ENCODE measurements at regions not wholly inside any gene's neighbourhood (a gene's known extent, or its start where the extent isn't known, plus 50 kb on each side); places are given as distances from the start of the nearest gene placed in this dataset.
"Not testable (repeated sequence)": the region's sequence is repeated elsewhere in the genome, so short reads cannot be mapped to it uniquely, and the experiment has no call there.

DNA sequence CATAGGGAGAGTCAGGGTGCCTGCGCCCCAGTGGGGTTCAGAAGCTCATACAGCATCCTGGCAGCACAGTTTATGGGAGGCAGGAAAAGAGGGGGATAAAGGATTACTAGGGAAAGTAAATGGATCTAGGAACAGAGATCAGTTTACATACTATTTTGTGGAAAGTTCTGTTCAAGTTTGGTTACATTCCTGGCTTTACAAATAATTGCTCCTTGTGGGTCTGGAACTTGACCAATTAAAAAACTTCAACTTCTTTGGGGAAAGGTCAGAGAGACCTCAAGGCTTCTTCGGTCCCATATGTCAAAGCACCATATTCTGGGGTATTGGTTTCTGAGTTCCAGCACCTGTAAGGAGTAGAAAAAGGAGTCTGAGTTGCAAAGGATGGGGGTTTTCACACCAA, 64.1 kb downstream of the ZDHHC19 start:
- no peak for DNase-seq (ENCODE audit: insufficient read length, low spot score)
- FAIRE-seq = no peak

DNA sequence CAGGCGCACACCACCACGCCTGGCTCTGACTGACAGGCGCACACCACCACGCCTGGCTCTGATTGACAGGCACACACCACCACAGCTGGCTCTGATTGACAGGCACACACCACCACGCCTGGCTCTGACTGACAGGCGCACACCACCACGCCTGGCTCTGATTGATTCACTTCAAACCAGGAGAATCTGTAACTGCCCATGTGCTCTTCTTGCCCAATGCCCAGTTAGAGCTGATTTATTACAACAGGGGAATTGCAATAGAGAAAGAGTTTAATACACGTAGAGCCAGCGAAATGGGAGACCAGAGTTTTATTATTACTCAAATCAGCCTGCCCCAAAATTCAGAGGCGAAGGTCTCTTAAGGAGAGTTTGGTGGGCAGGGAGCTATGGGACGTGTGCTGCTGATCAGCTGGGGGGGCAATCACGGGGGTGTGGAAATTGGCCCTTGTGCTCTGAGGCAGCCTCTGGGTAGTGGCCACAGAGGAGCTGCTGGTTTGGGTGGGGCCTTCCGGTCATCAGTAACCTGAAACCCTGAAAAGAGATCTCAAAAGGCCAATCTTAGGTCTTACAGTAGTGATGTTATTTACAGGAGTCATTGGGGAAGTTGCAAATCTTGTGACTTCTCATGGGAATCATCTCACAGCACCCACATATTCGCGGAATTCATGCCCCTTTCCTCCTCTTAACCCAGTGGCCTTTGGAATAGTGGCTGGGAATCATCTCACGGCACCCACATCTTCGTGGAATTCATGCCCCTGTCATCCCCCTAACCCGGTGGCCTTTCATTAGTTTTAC, 63.8 kb upstream of the TFRC start:
- FAIRE-seq = no peak

GRCh38 chr3:196144383-196145105, 62.7 kb upstream of the TFRC start:
- DNase-seq (ENCODE audit: insufficient read length, low spot score) (no peak), FAIRE-seq (no peak)

More for the DNA sequence above, 63.8 kb upstream of the TFRC start:
- no peak for DNase-seq (ENCODE audit: insufficient read length, low spot score)

- DNase-seq (ENCODE audit: insufficient read length, low spot score) = no peak
- FAIRE-seq = no peak
Observed at GRCh38 chr3:196143708-196144382, 62.0 kb upstream of the TFRC start.

- FAIRE-seq (no peak), DNase-seq (ENCODE audit: insufficient read length, low spot score) (no peak)
Observed at GRCh38 chr3:196142202-196142956, 60.5 kb upstream of the TFRC start.

DNA sequence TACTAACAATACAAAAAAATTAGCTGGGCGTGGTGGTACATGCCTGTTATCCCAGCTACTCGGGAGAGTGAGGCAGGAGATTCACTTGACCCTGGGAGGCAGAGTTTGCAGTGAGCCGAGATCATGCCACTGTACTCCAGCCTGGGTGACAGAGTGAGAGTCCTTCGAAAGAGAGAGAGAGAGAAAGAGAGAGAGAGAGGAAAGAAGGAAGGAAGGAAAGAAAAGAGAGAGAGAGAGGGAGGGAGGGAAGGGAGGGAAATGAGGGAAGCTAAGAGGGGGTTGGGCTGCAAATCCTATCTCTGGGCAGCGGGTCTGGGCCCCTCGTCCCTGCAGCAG, 59.9 kb upstream of the TFRC start:
- FAIRE-seq (no peak), DNase-seq (ENCODE audit: insufficient read length, low spot score) (no peak)

DNA sequence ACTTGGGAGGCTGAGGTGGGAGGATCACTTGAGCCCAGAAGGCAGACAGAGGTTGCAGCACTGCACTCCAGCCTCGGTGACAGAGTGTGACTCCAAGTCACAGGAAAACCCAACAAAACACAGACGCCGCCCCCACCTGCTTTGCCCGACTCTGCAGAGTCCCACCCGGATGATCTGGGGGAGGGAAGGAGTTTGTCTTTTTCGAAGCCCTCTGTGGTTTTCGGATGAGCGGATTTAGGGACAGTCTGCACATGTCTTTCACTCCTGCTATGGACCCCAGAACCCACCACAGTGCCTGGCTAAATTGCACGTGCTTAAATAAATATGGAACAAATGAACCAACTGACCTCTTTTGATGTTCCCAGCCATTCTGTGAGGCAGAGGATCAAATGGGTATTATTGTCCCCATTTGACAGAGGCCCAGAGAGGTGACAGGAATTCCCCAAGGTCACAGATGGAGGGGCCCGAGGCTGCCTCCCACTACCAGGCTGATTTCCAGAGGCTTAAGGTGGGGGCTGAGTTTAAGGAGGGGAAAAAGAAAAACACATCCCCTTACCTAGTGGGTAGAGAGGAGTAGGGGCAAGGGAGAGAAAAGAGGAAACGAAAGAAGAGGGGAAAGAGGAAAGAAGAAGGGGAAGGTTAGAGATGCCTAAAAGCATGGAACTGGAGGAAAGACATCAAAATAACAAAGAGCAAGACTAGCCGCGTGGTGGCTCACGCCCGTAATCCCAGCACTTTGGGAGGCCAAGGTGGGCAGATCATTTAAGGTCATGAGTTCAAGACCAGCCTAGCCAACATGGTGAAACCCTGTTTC, 59.4 kb upstream of the TFRC start:
- DNase-seq (ENCODE audit: insufficient read length, low spot score) = no peak

GRCh38 chr3:196140224-196140623, 58.3 kb upstream of the TFRC start:
- FAIRE-seq (no peak), DNase-seq (ENCODE audit: insufficient read length, low spot score) (no peak)

More for the DNA sequence above, 59.4 kb upstream of the TFRC start:
- FAIRE-seq = no peak

GRCh38 chr3:196139281-196139680, 57.4 kb upstream of the TFRC start:
- no peak for FAIRE-seq
- no peak for DNase-seq (ENCODE audit: insufficient read length, low spot score)

DNA sequence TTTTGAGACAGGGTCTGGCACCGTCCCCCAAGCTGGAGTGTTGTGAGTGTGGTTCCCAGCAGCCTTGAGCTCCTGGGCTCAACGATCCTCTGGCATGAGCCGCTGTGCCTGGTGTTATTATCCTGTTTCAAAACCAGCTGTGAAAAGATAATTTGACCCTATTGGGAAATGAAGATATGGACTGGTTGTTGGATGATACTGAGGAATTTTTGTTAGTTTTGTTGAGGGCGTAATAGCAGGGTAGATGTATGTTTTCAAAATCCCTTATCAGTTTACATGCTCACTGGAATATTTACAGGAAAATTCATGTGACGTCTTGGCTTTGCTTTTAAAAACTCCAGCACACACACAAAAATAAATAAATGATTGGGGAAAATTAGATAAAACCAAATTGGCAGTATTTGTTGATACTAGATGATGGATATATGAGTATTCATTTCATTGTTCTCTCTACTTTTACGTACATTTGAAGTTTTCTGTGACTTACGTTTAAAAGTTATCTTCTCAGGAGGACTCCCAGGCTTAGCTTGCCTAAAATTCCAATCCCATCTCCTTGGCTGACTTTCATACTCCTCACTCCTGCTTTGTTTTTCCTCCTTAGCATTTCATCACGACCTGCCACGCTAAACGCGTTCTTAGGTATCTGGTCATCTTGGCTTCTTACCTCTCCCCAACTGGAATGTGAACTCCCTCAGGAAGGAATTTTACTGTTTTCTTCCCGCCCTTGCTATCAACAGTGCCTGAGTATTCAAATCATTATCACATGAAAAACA, 56.8 kb upstream of the TFRC start:
- FAIRE-seq (peak; percentile 52), DNase-seq (ENCODE audit: insufficient read length, low spot score) (peak; percentile 72)

DNA sequence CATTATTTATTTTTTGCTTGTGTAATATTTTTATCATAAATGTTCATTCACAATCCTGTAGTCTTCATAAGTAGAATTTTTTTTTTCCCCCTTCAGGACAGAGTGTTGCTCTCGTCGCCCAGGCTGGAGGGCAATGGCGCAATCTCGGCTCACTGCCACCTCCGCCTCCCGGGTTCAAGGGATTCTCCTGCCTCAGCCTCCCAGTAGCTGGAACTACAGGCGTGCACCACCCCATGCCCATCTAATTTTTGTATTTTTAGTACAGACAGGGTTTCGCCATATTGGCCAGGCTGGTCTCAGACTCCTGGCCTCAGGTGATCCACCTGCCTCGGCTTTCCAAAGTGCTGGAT, 54.7 kb upstream of the TFRC start:
- DNase-seq (ENCODE audit: insufficient read length, low spot score); FAIRE-seq: not testable (repeated sequence)

DNA sequence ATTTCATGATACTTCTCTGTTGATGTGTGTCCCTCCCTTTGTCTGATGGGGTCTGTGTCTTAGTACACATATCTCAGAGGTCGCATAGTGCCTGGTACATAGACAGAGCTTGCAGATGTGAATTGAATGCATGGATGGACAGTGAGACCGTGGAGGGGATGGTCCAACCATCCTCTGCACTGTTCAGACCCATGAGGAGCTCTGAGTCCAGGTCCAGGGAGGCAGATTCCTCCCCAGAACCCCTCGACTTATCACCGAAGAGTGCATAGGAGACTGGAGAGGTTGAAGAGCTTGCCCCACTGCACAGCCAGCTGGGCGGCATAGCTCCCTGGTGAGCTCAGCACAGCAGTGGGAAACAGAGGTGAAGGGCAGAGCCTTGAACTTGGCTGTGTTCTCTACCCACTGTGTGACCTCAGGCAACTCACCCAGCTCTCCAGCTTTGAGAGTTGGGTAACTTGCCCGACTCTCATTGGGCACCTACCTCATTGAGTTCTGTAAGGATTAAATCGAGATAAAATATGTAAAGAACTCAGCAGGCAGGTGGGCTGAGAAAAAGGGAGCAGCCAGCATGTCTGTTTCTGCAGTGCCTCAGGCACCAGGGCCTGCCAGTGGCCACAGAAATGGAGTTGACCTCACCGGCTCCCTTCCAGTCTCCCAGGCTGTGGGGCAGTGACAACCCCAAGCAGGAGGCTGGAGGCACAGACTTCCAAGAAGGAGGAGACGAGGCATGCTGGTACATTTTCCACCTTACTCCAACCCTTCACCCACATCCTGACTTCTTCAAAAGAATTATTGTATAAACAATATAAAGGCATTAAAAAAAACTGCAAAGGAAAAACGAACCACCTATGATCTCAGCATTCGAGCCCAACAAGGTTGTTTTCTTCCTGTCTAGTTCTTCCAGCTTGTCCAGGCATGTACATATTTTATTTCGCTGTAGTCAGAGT, 54.1 kb upstream of the TFRC start:
- FAIRE-seq (no peak), DNase-seq (ENCODE audit: insufficient read length, low spot score) (peak; percentile 74)

DNA sequence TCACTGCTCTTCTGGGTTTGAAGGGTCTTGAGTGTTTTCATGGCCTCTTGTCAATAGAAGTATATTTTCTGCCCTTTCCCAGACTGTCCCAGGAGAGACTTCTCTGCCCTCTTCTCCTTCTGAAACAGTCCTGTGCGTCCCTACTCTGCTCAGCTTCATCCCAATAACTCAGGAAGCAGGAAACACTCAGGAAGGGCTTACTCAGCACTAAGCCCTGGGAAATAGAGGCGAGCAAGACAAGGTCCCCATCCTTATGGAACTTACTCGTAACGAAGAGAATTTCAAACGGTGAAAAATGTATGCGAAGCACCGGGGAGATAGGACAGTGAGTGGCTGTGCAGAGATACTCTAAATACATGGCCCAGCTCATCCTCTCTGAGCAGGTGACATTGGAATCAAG, 52.8 kb upstream of the TFRC start:
- FAIRE-seq = no peak
- no peak for DNase-seq (ENCODE audit: insufficient read length, low spot score)

GRCh38 chr3:196133869-196134268, 52.0 kb upstream of the TFRC start:
- not testable (repeated sequence) for FAIRE-seq; DNase-seq (ENCODE audit: insufficient read length, low spot score)

- DNase-seq (ENCODE audit: insufficient read length, low spot score) (no peak), FAIRE-seq (no peak)
Observed at GRCh38 chr3:196131921-196132320, 50.0 kb upstream of the TFRC start.

Data from HTR-8/SVneo (cell line).